Activated CD4-positive, alpha-beta T cell treated with anti-CD3 and anti-CD28 coated beads, Interleukin-2, amount 50 U/mL, for 1 hour (primary cell): ENCODE measurements at regions not wholly inside any gene's neighbourhood (a gene's known extent, or its start where the extent isn't known, plus 50 kb on each side); places are given as distances from the start of the nearest gene placed in this dataset.

Experiments used
- DNase-seq: peaks from one replicate; pipeline ENCODE4 v3.0.0-alpha.2; 2020

GRCh38 chr2:16178551-16179130 is 238.3 kb downstream of the MYCN start:
- DNase-seq, result no peak

DNA sequence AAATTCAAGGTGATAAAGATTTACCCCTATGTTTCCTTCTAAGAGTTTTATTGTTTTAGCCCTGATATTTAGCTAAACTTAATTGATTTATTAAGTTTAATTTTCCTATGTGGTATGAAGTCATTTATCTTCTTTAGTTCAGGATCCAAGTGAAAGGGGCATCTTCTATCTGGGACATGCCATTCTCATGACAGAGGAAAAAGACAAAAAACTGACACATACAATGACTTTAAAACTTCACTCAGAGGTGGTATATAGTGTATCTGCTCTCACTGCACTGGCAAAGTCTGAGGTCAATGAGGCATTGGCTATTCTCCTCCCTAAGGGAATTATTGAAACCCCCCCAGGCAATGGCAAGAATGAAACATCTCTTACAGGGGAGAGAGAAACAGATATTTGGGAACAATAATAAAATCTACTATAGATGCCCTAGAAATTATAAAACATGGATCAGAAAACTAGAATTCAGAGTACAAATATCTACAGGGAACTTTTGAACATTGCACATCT is 237.4 kb downstream of the MYCN start:
- no peak for DNase-seq

DNA sequence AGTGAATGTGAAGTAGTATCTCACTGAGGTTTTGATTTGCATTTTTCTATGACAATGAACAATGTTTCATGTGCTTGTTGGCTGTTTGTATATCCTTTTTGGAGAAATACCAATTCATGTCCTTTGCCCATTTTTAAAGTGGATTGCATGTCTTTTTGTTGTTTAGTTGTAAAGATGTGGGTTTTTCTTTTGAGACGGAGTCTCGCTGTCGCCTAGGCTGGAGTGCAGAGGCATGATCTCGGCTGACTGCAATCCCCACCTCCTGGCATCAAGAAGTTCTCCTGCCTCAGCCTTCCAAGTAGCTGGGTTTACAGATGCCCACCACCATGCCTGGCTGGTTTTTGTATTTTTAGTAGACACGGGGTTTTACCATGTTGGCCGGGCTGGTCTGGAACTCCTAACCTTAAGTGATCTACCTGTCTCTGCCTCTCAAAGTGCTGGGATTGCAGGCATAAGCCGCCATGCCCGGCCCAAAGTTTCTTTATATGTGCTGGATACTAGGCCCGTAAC is 236.7 kb downstream of the MYCN start:
- no peak for DNase-seq

GRCh38 chr2:16175247-16175825 is 235.0 kb downstream of the MYCN start:
- DNase-seq, result no peak

GRCh38 chr2:16174693-16175045 is 234.3 kb downstream of the MYCN start:
- DNase-seq, result no peak

- DNase-seq, result no peak
Measured at GRCh38 chr2:16173893-16174692, 233.7 kb downstream of the MYCN start.

DNA sequence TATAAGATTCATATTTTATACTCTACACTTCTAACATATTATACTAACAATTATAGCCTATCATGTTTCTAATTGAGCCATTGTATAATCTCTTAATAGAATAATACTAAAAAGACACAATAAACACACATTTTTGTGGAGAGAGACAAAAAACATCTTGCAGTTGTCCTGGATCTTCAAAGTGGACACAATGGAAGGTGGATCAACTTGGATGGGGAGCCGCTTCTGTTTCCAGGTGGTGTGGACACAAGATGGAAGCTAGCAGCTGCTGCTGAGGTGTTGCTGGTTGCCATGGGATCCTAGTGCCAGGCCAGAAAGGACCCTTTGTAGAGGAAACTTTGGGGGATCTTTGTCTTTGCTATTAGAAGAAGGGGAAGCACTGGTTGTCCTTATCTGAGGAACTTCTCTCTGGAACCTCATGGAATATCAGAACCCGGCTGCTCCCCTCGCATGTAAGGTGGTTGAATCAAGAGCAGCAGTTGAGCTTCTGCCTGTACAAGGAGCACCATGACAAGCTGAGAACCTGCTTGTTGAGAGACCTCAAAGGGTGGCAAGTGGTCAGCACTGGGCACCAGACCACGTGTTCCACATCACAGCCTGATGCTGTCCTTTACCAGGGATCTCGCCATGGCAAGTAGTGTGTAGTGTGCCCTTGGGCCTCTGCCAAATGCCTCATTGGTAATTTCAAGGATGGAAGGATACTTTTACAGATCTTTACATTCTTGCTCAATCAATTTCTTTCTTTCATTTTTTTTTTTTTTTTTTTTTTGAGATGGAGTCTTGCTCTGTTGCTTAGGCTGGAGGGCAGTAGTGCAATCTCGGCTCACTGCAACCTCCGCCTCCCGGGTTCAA is 232.2 kb downstream of the MYCN start:
- DNase-seq, result no peak

DNA sequence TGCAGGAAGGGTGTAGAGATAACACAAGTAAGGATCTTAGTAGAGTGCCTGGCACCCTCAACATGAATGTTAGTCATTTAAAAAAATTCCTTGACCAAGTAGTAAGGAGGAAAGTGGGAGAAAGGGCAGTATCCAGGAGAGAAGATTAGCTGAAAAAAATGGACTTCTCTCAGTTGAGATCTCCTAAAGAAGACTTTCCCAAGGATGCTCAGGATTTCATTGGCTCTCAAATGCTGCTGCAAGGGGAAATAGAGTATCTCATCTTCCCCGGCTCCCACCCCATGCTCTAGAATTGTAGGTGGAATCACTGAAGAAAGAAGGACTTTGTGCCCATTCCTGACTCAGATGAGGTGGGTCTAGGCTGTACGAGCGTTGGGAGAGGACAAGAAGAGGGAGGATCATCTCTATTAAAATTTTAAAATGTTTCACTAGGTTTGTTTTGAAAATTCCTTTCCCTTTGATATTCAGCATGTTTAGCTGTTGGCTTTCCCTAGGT is 231.1 kb downstream of the MYCN start:
- DNase-seq, result no peak

DNA sequence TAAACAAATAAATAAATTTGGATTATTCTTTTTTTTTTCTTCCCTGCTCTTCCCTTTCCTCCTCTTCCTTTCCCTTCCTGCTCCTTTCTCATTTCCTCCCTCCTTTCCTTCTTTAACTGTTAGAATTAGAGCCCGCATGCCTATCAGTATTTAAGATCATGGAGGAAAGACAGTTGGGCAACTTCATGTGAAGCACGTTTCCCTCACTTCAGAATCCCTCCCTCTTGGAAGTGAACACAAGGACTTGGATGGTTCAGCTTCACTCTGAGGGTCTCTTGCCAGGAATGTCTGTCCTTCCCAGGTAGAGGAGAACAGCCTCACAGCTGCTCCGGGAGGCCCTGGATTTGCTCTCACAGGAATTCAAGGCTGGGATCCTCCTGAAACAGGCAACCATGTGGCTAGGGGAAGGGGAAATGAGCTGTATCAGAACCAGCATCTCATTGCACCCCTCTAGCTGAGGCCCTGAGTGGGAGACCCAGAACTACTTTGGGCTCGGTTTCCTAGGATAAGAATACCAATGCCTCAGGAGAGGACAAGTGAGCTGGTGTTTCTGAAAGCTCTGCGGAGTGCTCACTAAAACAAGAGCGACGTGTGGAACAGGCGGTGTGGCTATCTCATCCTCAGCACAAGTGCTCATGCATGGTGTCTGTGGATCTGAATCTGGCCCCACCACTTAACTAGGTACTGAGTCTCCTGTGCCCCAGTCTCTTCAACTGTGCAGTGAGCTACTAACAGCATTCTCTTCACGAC is 230.5 kb downstream of the MYCN start:
- DNase-seq, result no peak

DNA sequence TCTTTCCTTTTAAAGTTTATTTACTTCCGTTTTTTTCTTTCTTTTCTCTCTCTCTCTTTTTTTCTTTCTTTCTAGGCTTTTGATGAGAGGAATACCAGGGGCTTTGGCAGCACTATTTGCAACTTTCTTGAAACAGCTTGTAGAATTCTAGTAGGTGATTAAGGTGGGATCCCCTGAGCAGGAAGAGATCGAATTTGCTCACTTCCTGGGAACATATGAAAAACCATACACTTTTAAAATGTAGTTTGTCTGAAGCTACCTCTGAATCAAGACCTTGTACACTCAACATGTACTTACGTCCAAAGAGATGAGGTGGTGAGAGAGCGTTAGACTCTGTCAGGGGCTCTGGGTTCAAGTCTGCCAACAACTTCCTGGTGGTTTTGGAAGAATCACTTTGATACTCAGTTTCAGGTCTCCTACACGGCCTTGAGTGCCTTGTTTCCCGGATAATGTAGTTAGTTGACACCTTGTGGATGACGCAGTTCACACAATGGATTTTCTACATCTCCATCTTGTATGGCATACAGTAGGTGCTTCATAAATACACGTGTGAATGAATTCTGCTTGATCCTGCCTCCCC is 229.1 kb downstream of the MYCN start:
- DNase-seq, result no peak

DNA sequence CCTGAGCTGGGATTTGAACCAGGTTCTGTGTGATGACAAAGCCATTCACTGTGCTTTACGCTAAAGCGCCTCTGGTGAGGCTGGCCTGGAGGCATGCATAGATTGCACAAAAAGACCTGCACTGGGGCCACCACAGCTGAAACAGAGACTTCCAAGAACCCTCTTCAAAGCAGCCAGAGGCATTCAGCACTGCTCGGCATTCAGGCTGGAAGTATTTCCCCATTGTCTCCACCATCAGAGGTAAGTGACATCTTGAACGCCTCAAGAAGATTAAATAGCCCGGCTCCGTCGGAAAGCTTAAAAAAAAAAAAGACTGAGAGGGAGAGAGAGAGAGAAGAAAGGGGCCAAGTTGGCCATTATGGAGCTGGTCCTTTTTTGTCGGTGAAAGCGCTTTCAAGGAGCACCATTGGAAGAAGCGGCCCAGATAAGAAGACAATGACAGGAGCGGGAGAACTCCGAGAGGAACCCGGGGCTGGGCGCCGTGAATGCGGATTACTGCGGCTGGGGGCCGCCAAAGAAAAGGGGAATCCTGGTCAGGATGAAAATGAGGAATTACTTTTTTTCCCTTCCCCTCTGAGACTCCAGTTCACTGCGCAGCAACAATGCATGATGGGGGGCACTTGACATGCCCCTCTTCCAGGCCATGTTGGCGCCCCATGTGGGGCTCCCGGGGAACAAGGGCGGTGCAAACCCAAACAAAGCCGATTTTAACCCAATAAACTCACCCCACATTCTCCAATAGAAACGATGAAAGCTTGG is 228.3 kb downstream of the MYCN start:
- no peak for DNase-seq

DNA sequence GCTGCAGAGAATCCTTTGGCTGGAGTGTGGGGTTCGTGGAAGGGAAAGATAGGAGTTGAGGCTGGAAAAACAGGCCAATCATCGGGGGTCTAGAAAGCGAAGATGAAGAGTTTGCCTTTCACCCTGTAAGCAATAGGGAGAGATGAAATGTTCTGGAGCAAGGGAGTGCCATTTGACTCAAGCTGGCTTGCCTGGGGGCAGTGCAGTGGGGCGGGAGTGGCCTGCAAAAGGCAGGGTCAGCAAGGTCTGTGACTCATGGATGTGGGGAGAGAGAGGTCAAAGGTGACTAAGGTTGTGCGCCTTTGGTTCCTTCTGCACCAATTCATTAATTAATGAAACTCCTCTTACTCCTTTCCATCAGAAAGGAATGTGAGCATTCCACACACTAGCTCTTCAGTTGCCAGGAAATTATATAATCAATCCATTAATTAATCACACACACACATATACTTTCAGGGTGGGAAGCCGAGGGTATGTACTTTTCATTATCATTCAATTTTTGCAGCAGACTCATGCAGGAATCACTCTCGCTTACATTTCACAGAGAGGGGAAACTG is 227.6 kb downstream of the MYCN start:
- DNase-seq, result no peak

- DNase-seq, result no peak
Measured at GRCh38 chr2:16167451-16167861, 227.1 kb downstream of the MYCN start.

GRCh38 chr2:16166327-16166981 is 226.1 kb downstream of the MYCN start:
- no peak for DNase-seq

- DNase-seq, result no peak
Measured at GRCh38 chr2:16165518-16166326, 225.4 kb downstream of the MYCN start.

- DNase-seq, result no peak
Measured at GRCh38 chr2:16162491-16163040, 222.2 kb downstream of the MYCN start.

DNA sequence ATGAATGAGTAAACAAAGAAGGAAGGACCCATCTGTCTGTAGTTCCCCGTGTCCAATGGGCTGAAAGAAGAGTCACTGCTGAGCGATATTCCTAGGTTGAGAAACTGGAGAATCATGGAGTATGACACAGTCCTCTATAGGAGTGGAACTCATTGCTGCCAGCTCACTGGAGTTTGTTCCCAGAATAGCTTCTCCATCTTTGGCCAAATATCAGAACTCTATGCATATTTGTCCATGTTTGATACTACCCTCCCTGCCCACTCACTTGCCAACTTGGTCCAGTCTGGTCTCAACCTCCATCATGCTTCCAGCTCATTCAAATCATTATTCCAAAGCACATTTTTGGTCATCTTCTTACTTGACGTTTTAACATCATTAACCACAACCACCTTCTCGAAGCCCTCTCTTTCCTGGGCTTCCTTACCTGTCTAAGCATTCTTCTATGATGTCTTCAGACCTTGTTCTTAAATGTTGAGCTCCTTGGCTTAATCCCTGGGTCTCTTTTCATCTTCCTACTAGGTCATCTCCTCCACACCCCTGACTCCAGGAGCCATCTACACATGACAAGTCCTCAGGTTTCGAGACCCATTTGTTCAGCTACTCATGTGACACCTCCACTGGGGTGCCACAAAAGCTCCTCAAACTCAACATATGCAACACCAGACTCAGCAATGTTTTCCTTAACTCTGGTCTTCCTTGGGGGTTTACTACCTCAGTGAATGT is 221.6 kb downstream of the MYCN start:
- DNase-seq, result no peak

DNA sequence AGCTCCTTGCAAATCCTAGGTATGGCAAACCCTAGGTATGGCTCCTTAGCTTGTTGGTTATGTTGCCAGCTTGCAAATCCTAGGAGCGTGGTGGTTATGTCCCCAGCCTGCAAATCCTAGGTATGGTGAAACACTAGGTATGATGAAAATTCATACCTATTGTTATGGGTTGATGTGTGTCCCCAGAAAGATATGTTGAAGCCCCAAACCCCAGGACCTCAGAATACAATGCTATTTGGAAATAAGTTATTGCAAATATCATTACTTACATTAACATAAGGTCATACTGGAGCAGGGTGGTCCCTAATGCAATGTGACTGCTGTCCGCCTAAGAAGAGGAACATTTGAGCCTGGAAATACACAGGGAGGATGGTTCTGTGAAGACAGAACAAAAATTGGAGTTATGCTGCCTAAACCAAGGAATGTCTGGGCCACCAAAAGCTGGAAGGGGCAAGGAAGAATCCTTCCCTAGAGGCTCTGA is 220.8 kb downstream of the MYCN start:
- no peak for DNase-seq
